SK-N-SH treated with all-trans-retinoic acid at 6 μM for 48 hours (cell line): ENCODE measurements at regions not wholly inside any gene's neighbourhood (a gene's known extent, or its start where the extent isn't known, plus 50 kb on each side); places are given as distances from the start of the nearest gene placed in this dataset.

Source experiments
- RARB ChIP-seq: fragments of 250-450 bp; sonication (Bioruptor Pico); IDR thresholded peaks from 2 replicates; pipeline ENCODE4 v1.8.0; 2021; ENCODE audit warnings: mild to moderate bottlenecking, moderate library complexity
- TCF4 ChIP-seq: fragments of 250-450 bp; sonication (Bioruptor Pico); IDR thresholded peaks from 2 replicates; pipeline ENCODE4 v1.8.0; 2021; ENCODE audit warnings: mild to moderate bottlenecking, moderate library complexity, borderline replicate concordance
- ZFP3 ChIP-seq: fragments of 250-450 bp; sonication (Bioruptor Pico); IDR thresholded peaks from 2 replicates; pipeline ENCODE4 v1.5.0; 2020; ENCODE audit warnings: mild to moderate bottlenecking, moderate library complexity
- ZNF8 ChIP-seq: fragments of 450-650 bp; formaldehyde crosslinking; IDR thresholded peaks from 2 replicates; pipeline ENCODE4 v1.5.0; 2020; ENCODE audit warnings: mild to moderate bottlenecking, moderate library complexity

DNA sequence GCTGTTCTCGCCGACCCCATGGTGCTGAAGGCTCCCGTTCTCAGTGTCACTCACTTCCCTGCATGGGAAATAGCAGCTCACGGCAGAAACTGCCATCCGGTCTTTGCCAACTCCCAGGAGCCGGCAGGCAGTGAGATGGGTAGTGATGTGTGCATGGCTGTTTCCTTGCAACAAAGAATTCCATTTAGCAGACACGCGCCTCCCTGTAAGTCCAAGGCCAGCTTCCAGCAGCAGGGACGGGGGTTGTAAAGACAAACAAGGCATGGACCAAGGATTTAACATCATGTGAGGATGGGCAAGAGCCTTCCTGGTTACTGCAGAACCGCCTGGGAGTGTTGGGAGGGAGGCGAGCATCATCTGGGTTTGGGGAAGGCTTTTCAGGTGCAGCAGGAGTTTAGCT, 273.1 kb downstream of the GLRX3 start:
- no peak for TF ChIP-seq ZFP3
- no peak for TF ChIP-seq RARB (CRISPR knock-in tag)
- TF ChIP-seq ZNF8 = no peak
- no peak for TF ChIP-seq TCF4
